Ishikawa (cell line): ENCODE measurements at regions not wholly inside any gene's neighbourhood (a gene's known extent, or its start where the extent isn't known, plus 50 kb on each side); places are given as distances from the start of the nearest gene placed in this dataset.

Experiments
- CEBPB ChIP-seq: IDR thresholded peaks from 2 replicates; pipeline ENCODE4 v1.6.1; 2012
- CREB1 ChIP-seq: IDR thresholded peaks from 2 replicates; pipeline ENCODE4 v1.6.1; 2012; ENCODE audit warnings: low read depth
- EGR1 ChIP-seq: IDR thresholded peaks from 2 replicates; pipeline ENCODE4 v1.6.1; 2012
- EP300 ChIP-seq: IDR thresholded peaks from 2 replicates; pipeline ENCODE4 v1.6.1; 2012; ENCODE audit warnings: borderline replicate concordance
- FOXM1 ChIP-seq: IDR thresholded peaks from 2 replicates; pipeline ENCODE4 v1.6.1; 2012; ENCODE audit warnings: low read depth, borderline replicate concordance
- MAX ChIP-seq: IDR thresholded peaks from 2 replicates; pipeline ENCODE4 v1.6.1; 2012
- NFIC ChIP-seq: IDR thresholded peaks from 2 replicates; pipeline ENCODE4 v1.6.1; 2012
- RAD21 ChIP-seq: IDR thresholded peaks from 2 replicates; pipeline ENCODE4 v1.6.1; 2012; ENCODE audit warnings: low read depth
- REST ChIP-seq: IDR thresholded peaks from 2 replicates; pipeline ENCODE4 v1.6.1; 2012; ENCODE audit warnings: low read depth, mild to moderate bottlenecking
- TAF1 ChIP-seq: IDR thresholded peaks from 2 replicates; pipeline ENCODE4 v1.6.1; 2012; ENCODE audit warnings: low read depth, mild to moderate bottlenecking
- TCF12 ChIP-seq: IDR thresholded peaks from 2 replicates; pipeline ENCODE4 v1.6.1; 2012; ENCODE audit warnings: low read depth
- TEAD4 ChIP-seq: IDR thresholded peaks from 2 replicates; pipeline ENCODE4 v1.6.1; 2012
- USF1 ChIP-seq: IDR thresholded peaks from 2 replicates; pipeline ENCODE4 v1.6.1; 2012
- YY1 ChIP-seq: IDR thresholded peaks from 2 replicates; pipeline ENCODE4 v1.6.1; 2012; ENCODE audit warnings: low read depth
- ZBTB7A ChIP-seq: IDR thresholded peaks from 2 replicates; pipeline ENCODE4 v1.6.1; 2012; ENCODE audit warnings: low read depth

DNA sequence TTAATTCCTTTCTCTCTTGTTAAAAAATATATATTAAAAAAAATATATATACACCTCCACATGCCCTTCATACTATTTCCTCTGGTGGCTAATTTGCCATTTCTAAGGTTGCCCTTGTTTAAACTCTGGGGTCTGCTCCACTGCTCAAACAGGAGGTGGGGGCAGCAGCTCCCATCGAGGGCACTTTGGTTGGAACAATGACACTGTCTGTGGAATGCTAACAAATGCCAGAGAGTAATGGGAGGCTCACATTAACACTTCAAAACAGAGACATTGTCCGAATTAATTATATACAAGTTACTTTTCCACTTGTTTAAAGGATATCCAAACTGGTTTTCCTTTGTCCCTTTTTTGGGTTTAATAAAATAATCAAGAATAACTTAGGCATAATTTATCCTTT lies 58.8 kb upstream of the CD302 start:
- TF ChIP-seq USF1 (no peak), RAD21 (no peak), EP300 (no peak), NFIC (no peak), CREB1 (no peak)

- TF ChIP-seq YY1 (no peak), ZBTB7A (no peak), TEAD4 (no peak), NFIC (no peak), REST (no peak)
These were observed 57.6 kb upstream of the CD302 start for GRCh38 chr2:159855557-159856061.

- TF ChIP-seq NFIC: no peak
- no peak for TF ChIP-seq EP300
- TF ChIP-seq CEBPB: no peak
- no peak for TF ChIP-seq YY1
- TF ChIP-seq EGR1: no peak
These were observed 57.1 kb upstream of the CD302 start for GRCh38 chr2:159855143-159855542.

- TF ChIP-seq ZBTB7A: no peak
- no peak for TF ChIP-seq EP300
- no peak for TF ChIP-seq REST
- TF ChIP-seq TEAD4: no peak
- no peak for TF ChIP-seq YY1
- no peak for TF ChIP-seq TAF1
- TF ChIP-seq USF1: no peak
- no peak for TF ChIP-seq FOXM1
- no peak for TF ChIP-seq RAD21
- TF ChIP-seq EGR1: no peak
- TF ChIP-seq NFIC: no peak
- no peak for TF ChIP-seq CREB1
These were observed 56.5 kb upstream of the CD302 start for GRCh38 chr2:159854481-159854880.

DNA sequence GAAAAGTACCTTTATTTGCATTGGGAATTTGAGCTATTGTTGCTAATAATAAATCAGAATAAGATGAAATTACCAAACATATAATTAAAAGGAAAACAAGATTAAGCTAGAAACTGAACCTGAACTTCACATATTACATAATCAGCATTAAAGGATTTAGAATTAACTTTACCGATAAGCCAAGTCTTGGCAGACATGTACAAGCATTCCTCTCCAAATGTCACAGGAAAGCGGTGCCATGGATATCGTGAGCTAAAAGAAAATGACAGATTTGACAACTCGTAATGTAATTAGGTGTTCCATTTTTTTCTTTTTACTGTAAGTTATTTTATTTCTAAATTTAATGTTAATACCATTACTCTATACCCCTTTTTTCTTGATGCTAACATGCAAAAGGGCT lies 55.1 kb upstream of the CD302 start:
- no peak for TF ChIP-seq USF1
- no peak for TF ChIP-seq RAD21
- no peak for TF ChIP-seq MAX
- no peak for TF ChIP-seq TEAD4
- TF ChIP-seq TAF1: no peak
- no peak for TF ChIP-seq NFIC
- TF ChIP-seq CREB1: no peak
- no peak for TF ChIP-seq TCF12
- no peak for TF ChIP-seq EGR1
- no peak for TF ChIP-seq FOXM1
- no peak for TF ChIP-seq YY1
- no peak for TF ChIP-seq CEBPB
- no peak for TF ChIP-seq EP300
- no peak for TF ChIP-seq REST
- no peak for TF ChIP-seq ZBTB7A
